Left lobe of liver (tissue), 2 donors: ENCODE measurements at regions not wholly inside any gene's neighbourhood (a gene's known extent, or its start where the extent isn't known, plus 50 kb on each side); places are given as distances from the start of the nearest gene placed in this dataset.
A peak's percentile ranks its signal among the peaks of the same experiment; 100 is the strongest.
"Not testable (repeated sequence)": the region's sequence is repeated elsewhere in the genome, so short reads cannot be mapped to it uniquely, and the experiment has no call there.

ENCODE experiments used
- ATAC-seq: fragments of 200-7000 bp; cut with Tn5 transposase; one replicate; pipeline ENCODE4 v1.9.1; 2020; ENCODE audit warnings: mild to moderate bottlenecking, moderate library complexity
- DNase-seq: peaks from one replicate; pipeline ENCODE4 v3.0.0-alpha.2; 2020; ENCODE audit warnings: low spot score
- donor health status: DM: no; HTN: no; CAD: no; lungs with moderate emphysema.
- donor health status: DM: no; HTN: yes; CAD: no.

DNA sequence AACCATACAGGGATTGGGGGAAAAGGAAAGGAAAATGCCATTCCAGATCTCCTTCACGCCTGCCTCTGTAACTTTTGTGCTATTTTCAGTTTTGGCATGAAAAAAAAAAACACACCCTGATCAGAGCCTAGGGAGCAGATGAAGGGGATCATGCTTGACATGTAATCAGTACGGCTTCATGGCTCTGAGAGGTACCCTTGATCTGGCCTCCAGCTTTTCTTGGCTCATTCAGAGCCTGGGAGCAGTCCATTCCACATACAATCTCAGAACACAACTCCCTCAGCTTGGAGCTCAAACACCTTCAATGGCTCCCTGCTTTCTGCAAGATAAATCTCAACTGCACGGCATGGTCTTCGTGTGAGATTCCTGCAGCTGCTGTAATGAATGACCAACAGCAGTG lies 422.8 kb upstream of the ZMIZ1 start:
- no peak for ATAC-seq
- DNase-seq, result no peak

DNA sequence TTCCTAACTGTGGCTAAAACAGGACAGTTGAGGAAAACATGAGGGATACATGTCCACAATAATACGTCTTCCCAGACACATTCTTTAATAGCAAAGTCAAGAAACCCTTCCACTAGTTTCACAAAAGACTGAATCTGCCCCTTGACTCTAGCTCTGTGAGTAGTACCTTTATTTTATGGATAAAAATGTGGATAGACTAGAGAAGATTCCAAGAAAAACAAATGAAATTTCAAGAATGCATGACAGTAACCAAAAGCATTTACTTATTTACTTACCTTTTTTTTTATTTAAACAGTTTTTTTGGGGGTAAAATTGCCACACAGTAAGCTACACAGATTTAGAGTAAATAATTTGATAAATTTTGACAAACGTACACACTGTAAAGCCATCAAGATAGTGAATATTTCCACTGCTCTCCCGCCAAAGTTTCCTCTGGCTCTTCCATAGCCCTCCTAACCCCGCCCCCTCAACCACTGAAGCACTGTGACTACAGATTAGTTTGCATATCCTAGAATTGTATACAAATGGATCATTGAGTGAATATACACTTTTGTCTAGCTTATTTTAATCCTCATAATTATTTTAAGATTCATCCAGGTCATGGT lies 420.4 kb upstream of the ZMIZ1 start:
- no peak for ATAC-seq

DNA sequence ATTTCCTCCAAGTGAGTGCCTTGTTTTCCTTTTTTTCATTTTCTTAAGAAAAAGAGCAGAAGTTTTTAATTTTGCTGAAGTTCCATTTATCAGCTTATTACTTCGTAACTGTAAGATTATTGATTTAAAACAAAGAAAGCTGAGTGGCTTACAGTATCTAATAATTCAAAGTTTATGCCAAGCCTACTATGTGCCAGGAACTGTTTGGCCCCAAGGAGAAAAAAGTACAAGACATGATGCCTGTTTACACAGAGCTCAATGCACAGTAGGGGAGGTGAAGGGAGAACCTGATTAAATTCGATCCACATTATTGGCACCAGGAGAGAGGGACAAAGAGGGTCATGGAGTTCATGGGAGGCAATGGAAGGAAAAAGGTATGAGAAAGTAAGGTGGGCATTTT lies 419.3 kb upstream of the ZMIZ1 start:
- no peak for ATAC-seq

More for the DNA sequence above, 420.4 kb upstream of the ZMIZ1 start:
- DNase-seq, result no peak

DNA sequence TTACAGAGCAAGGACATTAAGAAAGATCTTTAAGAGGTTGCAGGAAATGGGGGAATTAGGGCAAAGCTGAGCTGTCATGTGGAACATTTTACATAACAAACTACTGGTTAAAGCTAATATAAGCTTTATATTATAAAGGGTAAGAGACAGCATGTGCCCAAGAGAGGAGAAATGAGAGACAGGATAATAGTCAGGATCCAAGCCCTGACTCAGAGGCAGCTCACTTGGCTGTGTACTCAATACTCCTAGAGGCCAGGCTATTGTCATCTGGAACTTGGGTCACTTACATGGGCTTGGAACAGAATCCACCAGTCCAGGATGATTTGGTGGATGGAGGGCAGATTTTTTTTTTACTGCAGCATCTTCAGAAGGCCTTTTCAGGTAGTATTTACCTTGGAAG lies 418.6 kb upstream of the ZMIZ1 start:
- DNase-seq (no peak), ATAC-seq (no peak)

More for the DNA sequence above, 419.3 kb upstream of the ZMIZ1 start:
- DNase-seq, result no peak

DNA sequence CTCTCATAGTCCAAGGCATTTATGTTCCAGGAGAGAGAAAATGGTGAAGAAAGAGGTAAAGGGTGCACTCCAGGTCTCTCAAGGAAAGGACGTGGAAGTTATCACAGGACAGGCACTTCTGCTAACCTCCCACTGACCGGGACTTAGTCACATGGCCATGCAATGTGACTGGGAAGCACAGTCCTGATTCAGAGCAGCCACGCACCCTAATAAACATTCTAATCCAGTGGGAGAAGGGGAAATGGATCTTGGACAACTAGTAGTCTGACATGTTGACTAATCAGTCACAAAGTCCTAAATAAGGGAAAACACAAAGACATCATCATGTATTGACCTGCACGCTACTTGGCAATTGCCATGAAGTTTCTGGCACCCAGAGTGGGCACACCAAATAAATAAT lies 417.5 kb upstream of the ZMIZ1 start:
- ATAC-seq, result peak; percentile 51
- DNase-seq, result no peak

DNA sequence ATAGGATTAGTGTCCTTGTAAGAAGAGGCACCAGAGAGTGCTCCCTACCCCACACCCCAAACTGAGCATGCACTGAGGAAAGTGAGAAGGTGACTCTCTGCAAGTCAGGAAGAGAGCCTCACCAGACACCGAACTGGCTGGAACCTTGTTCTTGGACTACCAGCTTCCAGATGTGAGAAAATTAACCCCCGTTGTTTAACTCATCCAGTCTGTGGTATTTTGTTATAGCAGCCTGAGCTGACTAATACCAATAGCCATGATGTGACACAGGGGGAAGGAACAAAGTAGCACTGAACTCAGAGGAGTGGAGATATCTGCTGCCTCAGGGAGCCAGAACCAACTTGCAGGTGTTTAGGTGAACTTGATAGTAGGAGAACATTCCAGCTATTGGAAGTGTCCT lies 415.2 kb upstream of the ZMIZ1 start:
- no peak for DNase-seq
- no peak for ATAC-seq

DNA sequence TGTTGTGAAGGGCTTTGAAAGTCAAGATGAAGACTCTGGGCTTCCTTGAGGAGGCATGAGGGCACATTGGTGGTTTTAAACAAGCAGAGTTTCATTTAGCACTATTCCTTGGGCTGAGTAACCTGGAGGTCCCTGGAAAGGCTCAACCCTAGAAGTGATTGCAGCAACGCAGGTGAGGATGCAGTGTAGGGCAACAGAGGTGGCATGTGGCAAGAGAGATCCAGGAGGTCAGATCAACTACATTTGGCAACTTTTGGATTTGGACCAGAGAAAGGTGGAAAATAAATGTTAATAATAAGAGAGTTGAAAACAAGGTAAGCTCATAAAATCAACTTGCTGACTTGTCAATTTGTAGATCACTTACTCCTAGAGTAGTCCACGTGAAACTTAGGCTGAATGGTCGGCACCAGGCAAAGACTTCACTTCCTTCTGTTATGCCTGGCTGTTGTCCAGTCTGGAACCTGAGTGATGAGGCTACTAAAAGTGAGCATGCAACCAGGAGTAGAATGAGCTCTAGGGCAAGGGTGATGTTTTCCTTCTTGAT lies 414.6 kb upstream of the ZMIZ1 start:
- no peak for DNase-seq
- ATAC-seq, result peak; percentile 65

DNA sequence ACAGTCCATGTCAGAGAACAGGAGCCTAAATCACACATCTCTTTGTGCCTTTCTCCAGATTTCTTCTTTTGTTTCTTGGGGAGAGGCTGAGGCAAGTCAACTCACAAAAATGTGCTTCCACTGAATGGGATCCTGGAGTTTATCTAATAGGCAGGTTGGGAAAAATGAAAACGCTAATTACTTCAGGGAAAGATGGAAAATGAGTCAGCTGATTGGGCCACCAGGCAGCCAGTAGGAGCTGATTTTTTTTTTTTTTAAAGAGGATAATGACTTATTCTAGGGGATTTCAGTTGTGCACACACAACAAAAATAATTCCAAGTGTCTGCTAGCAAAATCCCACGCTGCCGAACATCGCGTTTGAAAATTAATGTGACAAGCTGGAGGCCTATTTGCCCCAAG lies 412.8 kb upstream of the ZMIZ1 start:
- DNase-seq (no peak), ATAC-seq (no peak)

DNA sequence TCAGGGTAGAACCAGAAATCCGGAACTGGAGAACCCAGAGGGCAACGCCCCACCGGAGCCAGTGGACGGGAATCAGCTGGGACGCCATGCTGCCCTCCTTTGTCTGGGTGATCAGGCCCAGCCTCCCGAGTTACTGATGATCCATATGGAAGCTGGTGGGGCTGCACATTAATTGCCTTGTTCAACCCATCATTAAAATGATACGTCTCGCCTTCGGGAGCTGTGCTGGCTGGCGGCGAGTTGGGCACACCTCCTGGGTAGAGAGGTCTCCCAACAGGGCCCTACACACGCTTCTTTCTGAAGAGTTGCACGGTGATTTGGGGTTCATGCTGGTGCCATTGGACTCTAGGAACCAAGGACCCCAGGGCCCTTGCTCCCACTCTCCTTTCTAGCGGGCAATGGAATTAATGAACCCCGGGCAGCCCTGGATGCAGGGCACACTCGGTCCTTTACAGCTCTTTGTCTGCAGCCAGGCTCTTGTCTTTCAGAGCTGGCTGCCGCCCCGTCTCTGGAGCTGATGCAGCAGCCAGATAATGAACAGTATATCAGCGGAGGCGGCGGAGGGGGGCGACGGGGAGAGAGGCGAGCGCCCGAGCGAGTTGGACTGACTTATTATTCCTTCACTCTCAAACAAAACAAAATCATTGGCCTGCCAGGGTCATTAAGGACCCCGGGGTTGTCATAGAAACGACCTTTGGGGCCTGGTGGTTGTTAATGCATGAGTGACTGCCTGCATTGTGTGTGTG lies 412.2 kb upstream of the ZMIZ1 start:
- ATAC-seq (no peak), DNase-seq (no peak)

DNA sequence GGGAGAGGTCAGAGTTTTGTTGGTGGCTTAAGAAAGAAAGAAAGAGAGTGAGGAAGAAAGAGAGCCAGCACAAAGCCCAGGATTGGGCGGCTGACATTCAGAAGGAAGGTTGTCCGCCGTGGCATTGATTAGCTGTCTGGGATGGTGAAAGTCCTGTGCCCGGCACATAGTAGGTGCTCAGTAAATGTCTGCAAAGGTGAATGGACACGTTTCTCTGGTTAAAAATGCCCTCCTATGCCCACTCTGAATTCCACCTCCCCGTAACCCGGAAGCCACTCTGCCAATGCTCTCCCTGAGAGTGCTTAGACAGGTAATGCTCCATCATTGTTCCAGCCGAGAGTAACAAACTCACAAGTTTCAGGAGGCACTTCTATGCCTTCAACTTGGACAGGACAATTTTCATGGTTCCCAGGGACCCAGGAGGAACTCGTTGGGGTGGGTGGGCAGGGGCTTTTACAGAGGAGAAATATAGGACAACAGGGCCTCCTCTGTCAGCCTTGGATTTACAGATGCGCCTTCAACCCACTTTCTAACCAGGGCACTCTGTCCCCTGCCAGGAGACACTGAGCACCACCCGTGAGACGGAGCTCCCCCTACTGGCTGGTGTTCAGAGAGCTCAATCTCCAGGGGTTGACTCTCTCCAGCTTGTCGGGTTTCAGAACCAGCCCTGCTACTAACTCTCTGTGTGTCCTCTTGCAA lies 411.5 kb upstream of the ZMIZ1 start:
- peak; percentile 99 for ATAC-seq
- DNase-seq, result peak; percentile 83

DNA sequence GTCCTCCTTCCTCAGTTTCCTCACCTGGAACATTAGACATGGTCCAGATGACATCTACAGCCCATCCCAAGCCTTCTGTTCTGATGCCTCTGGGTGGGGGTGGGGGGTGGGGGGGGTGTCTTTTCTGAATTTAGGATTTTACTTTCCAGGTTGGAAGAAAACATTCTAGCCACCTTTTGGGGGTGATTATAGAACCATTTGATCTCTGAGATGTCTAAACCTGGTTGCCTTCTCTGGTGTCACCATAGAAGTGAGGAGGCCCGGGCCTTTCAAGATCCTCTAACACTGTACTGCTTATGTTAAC lies 411.0 kb upstream of the ZMIZ1 start:
- no peak for ATAC-seq
- DNase-seq, result no peak

DNA sequence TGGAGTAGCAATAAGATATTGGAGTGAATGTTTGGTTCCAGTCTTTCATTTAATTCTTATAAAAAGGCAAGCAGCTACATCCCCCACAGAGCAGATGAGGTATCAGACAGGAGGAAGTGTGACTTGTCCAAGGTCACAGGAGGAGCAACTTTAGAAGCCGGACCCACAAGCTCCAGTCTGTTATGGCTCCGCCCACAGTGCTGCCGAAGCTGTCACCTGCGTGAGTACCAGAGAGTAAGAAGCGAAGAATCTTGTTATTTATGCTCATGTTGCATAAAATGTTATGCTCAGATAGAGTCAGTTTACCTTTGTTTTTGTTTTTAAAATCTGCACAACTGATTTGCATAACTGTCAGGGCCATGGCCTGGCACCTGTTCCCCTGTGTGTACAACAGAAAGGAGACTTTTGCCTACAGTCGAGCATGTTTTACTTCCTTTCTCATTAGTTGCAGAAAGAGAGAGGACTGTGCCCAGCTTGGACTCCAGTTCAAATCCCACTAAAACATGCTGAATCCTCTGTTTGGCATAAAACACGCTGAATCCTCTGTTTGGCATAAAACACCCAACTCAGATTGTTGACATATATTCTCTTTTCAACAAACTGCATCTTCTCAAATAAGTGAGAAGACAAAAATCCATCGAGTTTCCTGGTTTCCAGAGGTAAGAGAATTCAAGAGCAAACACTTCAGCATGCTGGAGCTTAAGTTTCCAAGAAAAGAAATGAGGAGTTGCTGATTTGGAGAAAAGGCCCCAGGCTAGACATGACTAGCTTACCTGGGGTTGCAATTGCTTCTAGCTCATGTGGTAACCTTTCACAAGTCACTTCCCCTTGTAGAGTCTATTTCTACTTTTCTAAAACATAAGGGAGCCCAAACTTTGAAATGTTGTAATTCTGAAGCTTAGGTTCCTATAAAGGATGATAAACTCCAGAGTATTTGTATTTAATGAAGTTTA lies 409.8 kb upstream of the ZMIZ1 start:
- ATAC-seq (no peak), DNase-seq (no peak)

DNA sequence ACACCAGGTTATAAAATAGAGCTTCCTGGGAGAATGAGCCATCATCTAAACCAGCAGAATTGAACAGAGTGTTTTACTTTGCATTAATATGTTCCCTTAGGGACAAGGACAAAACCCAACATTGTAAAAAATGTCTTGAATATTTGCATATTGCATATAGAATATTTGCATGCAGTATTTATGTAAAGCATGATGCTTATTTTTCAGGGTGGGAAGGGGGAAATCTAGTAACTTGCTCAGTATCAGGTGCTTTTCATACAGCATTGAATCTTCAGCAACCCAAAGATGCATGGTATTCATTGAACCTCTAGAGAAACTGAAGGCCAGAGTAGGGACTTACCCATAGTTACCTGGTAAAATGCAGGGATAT lies 409.2 kb upstream of the ZMIZ1 start:
- DNase-seq (no peak), ATAC-seq (no peak)

DNA sequence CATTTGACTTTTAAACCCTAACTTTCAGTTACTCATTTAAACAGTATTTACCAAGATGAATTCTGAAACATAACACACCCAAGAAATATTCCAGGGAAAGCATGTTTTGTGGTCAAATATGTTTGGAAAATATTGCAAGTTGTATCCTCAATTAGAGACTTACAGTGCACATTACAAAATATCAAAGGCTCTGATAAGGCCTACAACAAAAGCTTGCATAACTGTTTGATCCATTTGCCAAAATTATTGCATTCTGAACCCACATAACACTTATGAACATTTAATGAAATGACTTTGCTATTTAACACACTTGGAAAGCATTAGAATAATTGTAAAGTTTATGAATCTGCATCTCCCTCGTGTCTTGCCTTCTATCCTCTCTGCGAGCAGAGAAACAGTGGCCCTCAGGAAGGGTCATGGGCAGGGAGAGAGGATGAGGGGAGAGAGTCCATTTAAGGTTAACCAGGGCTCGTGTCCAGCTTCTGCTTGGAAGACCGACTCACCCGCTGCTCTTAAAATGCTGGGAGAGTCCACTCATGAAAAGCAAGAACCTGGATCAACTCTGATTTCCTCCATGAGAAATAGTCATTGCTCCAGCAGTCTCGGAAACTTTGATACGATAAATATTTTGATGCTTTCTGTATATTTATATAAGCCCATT lies 408.2 kb upstream of the ZMIZ1 start:
- no peak for ATAC-seq
- no peak for DNase-seq

DNA sequence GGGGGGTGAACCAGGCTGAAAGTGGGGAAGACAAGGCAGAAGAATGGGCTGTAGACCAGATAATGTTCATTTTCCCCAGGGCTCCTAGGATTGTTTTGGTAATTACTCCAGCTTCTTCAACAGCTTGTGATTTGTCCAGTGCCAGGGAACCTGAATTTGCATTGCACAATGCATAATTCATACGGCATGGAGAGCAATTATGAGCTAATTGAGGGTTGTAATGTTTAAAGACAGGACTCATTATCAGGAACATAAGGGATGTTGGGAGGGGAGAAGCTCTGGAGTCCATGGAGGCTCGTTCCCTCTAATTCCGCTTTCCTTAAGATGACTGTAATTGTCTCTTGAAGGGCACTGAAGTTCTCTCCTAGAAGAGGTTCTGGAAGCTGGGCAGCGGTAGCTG lies 405.0 kb upstream of the ZMIZ1 start:
- ATAC-seq (no peak), DNase-seq (no peak)

DNA sequence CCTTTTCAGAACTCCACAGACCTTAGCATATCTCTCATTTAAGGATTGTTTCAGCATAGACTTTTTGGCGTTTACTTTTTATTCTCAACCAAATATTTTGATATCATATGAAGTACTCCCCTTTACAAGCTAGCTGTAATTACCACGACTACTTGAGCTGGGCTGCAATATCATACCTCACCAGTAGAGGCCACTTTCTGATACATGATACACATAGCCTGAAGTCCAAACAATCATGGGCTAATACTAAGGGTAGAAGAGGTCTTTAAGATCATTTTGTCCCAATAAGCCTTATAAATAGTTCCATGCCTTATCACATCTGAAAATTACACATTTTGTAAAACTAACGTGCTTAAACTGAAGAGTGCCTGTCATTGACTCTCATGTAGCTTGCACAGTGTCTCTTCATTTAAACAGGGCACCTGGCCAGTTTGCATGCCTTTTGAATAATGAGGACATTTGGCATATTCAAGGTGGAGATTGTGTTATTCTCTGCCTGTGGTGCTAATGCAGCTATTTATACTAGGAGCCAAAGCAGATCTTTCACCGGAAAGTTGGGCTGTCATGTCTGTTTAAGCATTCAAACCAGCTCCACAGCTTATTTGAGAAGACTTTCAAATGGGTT lies 403.7 kb upstream of the ZMIZ1 start:
- no peak for DNase-seq
- peak; percentile 83 for ATAC-seq

DNA sequence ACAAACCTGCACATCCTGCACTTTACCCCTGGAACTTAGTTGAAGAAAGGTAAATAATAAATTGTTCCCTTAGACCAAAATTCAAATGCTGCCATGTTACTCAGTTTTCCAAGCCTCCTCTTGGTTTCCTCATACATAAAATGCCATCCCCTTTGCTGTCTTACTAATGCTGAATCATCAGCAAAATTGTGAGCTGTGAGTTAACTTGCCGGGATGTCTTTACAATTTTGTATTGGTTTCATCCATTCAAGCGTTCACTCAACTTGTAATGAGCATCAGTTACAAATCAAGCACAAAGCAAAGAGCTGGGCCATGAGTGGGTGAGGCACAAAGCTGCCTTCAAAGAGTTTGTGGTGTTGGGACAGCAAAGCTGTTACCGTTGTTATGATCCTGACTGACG lies 395.8 kb upstream of the ZMIZ1 start:
- ATAC-seq (no peak), DNase-seq (no peak)

DNA sequence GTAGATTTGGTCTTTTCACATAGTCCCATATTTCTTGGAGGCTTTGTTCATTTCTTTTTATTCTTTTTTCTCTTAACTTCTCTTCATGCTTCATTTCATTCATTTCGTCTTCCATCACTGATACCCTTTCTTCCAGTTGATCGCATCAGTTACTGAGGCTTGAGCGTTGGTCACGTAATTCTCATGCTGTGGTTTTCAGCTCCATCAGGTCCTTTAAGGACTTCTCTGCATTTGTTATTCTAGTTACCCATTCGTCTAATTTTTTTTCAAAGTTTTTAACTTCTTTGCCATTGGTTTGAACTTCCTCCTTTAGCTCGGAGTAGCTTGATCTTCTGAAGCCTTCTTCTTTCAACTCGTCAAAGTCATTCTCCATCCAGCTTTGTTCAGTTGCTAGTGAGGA lies 387.6 kb upstream of the ZMIZ1 start:
- ATAC-seq, DNase-seq: not testable (repeated sequence)

DNA sequence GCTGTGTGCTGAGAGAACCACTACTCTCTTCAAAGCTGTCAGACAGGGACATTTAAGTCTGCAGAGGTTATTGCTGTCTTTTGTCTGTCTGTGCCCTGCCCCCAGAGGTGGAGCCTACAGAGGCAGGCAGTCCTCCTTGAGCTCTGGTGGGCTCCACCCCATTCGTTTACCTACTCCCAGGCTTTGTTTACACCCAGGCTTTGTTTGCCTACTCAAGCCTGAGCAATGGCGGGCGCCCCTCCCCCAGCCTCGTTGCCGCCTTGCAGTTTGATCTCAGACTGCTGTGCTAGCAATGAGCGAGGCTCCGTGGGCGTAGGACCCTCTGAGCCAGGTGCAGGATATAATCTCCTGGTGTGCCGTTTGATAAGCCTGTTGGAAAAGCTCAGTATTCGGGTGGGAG lies 386.8 kb upstream of the ZMIZ1 start:
- not testable (repeated sequence) for DNase-seq, ATAC-seq

DNA sequence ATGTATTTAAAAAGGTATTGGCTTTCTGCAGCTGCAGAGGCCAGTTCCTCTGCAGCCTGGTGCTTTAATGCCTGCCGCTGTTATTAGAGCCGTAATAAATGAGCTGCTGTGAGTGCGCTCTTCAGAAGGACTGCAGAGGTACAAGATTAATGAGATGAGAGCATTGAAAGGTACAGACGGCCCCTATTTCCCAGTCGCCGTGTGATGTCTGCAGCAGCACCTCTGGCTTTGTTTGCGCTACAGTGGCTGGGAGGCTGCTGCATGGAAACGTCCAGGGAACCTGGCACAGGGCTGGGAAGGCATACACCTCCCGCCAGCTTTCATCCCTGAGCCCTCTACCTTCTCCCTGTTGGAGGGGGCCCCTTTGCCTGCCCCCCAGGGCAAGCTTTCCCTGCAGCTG lies 383.8 kb upstream of the ZMIZ1 start:
- DNase-seq (no peak), ATAC-seq (no peak)
